ENCODE measurements at regions not wholly inside any gene's neighbourhood (a gene's known extent, or its start where the extent isn't known, plus 50 kb on each side); places are given as distances from the start of the nearest gene placed in this dataset.
A peak's percentile ranks its signal among the peaks of the same experiment; 100 is the strongest.

GRCh38 chr7:41882745-41883420 is 180.0 kb upstream of the INHBA start:
- H3K4me3 ChIP-seq (ENCODE audit: low read depth, low read length), result no peak overlapping the region
- ChIA-PET POLR2A (no interaction called here), CTCF (no interaction called here)
- H3K36me3 ChIP-seq (ENCODE audit: control insufficient read depth, insufficient read depth, low read length), result no peaks in the 10 kb centered on the region
- no peaks in the 10 kb centered on the region for H3K27me3 ChIP-seq (ENCODE audit: control insufficient read depth, insufficient read depth, low read length)
- DNase-seq (ENCODE audit: low read depth), result no peak
- no peak for TF ChIP-seq CTCF (IDR thresholded peaks at IDR 0.05; ENCODE audit: insufficient read depth, low read depth, low read length)

- CTCF ChIA-PET, result no interaction called here
- no peak for DNase-seq (ENCODE audit: low read depth)
- POLR2A ChIA-PET, result no interaction called here
- Histone ChIP-seq H3K27me3 (ENCODE audit: control insufficient read depth, insufficient read depth, low read length) (no peaks in the 10 kb centered on the region), H3K4me3 (ENCODE audit: low read depth, low read length) (no peak overlapping the region), H3K36me3 (ENCODE audit: control insufficient read depth, insufficient read depth, low read length) (no peaks in the 10 kb centered on the region)
- TF ChIP-seq CTCF (IDR thresholded peaks at IDR 0.05; ENCODE audit: insufficient read depth, low read depth, low read length), result no peak
Measured at GRCh38 chr7:41882256-41882655, 179.4 kb upstream of the INHBA start.

GRCh38 chr7:41881331-41882130 is 178.6 kb upstream of the INHBA start:
- TF ChIP-seq CTCF (IDR thresholded peaks at IDR 0.05; ENCODE audit: insufficient read depth, low read depth, low read length), result no peak
- POLR2A ChIA-PET, result no interaction called here
- Histone ChIP-seq H3K27me3 (ENCODE audit: control insufficient read depth, insufficient read depth, low read length) (no peaks in the 10 kb centered on the region), H3K36me3 (ENCODE audit: control insufficient read depth, insufficient read depth, low read length) (no peaks in the 10 kb centered on the region), H3K4me3 (ENCODE audit: low read depth, low read length) (no peak overlapping the region)
- CTCF ChIA-PET, result no interaction called here
- DNase-seq (ENCODE audit: low read depth), result no peak

GRCh38 chr7:41880107-41880506 is 177.2 kb upstream of the INHBA start:
- DNase-seq (ENCODE audit: low read depth), result peak; percentile 82
- no peaks in the 10 kb centered on the region for H3K36me3 ChIP-seq (ENCODE audit: control insufficient read depth, insufficient read depth, low read length)
- H3K4me3 ChIP-seq (ENCODE audit: low read depth, low read length), result no peak overlapping the region
- POLR2A ChIA-PET, result interaction anchor here (0.6 kb wide), 1 partner anchor 35 kb away, joined by 3 read pairs; no protein-coding TSS in a partner anchor
- CTCF ChIA-PET, result interaction anchor here (3.5 kb wide), 1 partner anchor 11 kb away, joined by 10 read pairs; no protein-coding TSS in a partner anchor
- H3K27me3 ChIP-seq (ENCODE audit: control insufficient read depth, insufficient read depth, low read length), result no peaks in the 10 kb centered on the region
- TF ChIP-seq CTCF (IDR thresholded peaks at IDR 0.05; ENCODE audit: insufficient read depth, low read depth, low read length), result no peak

- ChIA-PET CTCF (interaction anchor here (0.7 to 3.5 kb wide), 3 partner anchors 12 to 173 kb away, joined by 3 to 10 read pairs (median 4); no protein-coding TSS in a partner anchor), POLR2A (no interaction called here)
- no peaks in the 10 kb centered on the region for H3K36me3 ChIP-seq (ENCODE audit: control insufficient read depth, insufficient read depth, low read length)
- no peak overlapping the region for H3K4me3 ChIP-seq (ENCODE audit: low read depth, low read length)
- no peak for DNase-seq (ENCODE audit: low read depth)
- no peaks in the 10 kb centered on the region for H3K27me3 ChIP-seq (ENCODE audit: control insufficient read depth, insufficient read depth, low read length)
- TF ChIP-seq CTCF (IDR thresholded peaks at IDR 0.05; ENCODE audit: insufficient read depth, low read depth, low read length), result no peak
Measured at GRCh38 chr7:41879403-41879802, 176.5 kb upstream of the INHBA start.

Measured in BJ (cell line).